Adrenal gland (tissue), 5 donors: ENCODE measurements at regions not wholly inside any gene's neighbourhood (a gene's known extent, or its start where the extent isn't known, plus 50 kb on each side); places are given as distances from the start of the nearest gene placed in this dataset.

Source experiments
- CTCF ChIP-seq, 6 experiments: fragments of 450-650 bp in 4 of 6; fragments of 200-600 bp in 2 of 6; sonication (generic) in 1 of 6; IDR thresholded peaks; 1 replicate in 5 of 6; 2 replicates in 1 of 6; pipeline versions ENCODE4 v1.5.1 to v1.8.0; 2016 to 2021; ENCODE audit warnings: antibody characterized with exemption in 6 of 6, mild to moderate bottlenecking in 2 of 6, moderate library complexity in 1 of 6
- POLR2A ChIP-seq, 2 donors: fragments of 450-650 bp; IDR thresholded peaks; one replicate each; pipeline ENCODE4 v1.6.1; 2017; ENCODE audit warnings: antibody characterized with exemption in 2 of 2, mild to moderate bottlenecking in 2 of 2, moderate library complexity in 1 of 2
- donor health status: DM: no; HTN: no; CAD: no.

- TF ChIP-seq CTCF (IDR thresholded peaks at IDR 0.05) (no peak), POLR2A (IDR thresholded peaks at IDR 0.05) (no peak)
Measured at GRCh38 chr5:105782501-105782900, 1888.2 kb downstream of the EFNA5 start.
